Eye (tissue), 1 donor: ENCODE measurements at regions not wholly inside any gene's neighbourhood (a gene's known extent, or its start where the extent isn't known, plus 50 kb on each side); places are given as distances from the start of the nearest gene placed in this dataset.

Experiments used
- DNase-seq: peaks from one replicate; pipeline ENCODE4 v3.0.0-alpha.2; 2015

DNA sequence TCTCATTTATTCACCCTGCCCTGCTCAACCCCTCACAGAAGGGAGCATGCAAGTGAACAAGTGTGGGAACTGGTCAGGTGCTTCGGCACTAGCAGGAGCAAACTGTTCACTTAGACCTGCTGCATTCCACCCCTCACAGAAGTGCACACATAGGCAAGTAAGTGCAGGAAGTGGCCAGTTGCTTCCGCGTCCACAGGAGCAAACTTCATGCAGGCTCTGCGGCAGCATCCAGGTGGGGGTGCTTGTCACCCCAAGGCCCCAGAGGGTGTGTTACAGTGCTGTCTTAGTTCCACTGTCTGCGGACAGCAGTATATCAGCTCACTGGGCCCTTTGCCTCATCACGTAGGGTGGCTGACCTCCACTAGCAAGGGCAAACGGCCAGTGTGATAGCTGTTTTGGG, 167.3 kb upstream of the AVPR1A start:
- no peak for DNase-seq

DNA sequence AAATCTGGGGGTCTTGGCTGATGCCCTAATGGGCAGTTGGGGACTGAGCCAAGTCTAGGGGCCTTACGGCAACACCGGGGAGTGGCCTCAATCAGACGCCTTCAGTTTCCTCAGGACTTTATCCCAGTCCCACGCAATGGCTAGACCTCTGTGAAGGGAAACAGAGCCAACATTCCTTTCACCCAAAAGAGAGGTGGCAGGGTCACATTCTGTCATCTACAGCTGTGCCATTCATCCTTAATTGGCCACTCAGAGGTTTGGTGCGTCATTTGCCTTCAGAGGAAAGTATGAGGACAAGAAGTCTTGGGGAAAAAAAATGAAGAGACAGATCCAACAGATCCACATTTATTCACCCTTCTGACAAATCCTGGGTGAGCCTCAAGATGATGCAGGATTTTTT, 166.9 kb upstream of the AVPR1A start:
- no peak for DNase-seq

DNA sequence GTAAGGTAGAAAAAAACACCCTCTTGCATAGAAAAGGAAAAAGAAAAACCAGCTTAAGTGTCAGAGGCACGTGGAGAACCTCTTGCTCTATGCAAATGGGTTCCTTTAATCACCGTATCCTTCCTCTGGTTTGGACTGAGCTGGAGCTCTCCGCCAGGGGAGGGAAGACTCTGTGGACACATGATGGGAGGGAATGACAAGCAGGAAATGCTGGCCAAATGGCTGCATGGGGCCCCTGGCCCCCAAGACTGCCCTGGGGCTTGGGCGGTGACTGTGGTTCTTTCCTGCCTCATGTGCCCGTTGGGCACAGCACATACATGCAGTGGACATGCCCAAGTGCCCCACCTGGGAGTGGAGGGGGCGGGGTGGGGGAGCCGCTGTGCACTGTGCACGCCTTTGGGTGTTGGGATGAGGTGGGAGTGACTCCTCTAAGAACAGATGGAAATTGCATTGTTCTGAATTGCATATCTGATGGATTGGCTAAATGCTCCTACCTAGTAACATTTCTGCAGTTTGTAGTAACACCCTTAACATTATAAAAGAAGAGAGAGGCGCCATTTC, 166.4 kb upstream of the AVPR1A start:
- no peak for DNase-seq

DNA sequence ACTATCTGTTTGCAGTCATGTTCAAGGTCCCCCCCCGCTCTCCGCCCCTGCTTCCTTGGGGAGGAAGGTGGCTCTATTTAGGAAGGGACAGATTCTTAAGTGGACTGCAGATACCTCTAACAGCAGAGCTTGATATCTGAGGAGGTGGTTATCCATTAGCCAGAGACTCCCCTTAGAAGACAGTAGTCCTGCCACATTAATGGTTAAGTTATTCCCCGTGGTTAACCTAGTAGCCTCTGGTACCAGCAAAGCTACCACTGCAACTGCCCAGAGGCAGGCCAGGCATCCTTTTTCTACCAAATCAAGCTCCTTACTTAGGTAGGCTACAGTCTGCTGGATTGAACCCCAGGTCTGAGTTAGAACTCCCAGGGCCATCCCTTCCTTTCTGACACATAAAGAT, 162.1 kb upstream of the AVPR1A start:
- DNase-seq: no peak

DNA sequence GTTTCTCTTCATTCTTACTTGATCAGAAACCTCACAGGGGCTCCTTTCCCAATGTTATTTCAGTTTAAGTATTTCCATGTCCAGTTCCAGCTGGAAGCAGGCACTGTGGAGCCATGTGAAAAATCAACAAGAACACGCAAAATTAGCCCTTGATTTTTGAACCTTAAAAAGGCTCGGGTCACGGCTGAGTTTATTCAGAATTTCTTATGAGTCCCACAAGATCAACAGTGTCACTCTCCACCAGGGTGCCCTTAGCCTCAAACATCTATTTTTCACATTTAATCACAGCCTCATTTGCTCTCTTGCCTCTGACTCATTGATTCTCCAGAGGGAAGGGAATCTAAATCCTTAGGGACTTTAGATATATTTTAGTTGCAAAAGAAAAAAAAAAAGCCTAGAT, 157.7 kb upstream of the AVPR1A start:
- peak; percentile 9 for DNase-seq

DNA sequence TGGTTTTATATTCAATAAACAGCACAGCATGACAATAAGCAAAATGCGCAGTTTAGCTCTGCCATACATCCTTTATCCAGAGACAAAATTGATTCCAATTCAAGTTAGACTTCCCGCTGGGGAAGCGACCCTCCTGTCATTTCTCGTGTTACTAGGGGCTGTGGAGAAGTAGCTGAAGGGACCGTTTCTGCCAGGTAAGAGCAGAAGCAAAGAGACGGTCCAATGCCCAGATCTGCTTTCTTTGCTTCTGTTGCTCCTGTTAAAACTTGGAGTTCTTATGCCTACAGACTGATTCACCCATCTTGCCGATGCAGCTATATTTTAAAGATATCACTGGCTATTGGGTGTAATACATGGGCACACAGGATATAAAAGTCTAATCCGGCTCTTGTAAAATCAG, 156.8 kb upstream of the AVPR1A start:
- no peak for DNase-seq

DNA sequence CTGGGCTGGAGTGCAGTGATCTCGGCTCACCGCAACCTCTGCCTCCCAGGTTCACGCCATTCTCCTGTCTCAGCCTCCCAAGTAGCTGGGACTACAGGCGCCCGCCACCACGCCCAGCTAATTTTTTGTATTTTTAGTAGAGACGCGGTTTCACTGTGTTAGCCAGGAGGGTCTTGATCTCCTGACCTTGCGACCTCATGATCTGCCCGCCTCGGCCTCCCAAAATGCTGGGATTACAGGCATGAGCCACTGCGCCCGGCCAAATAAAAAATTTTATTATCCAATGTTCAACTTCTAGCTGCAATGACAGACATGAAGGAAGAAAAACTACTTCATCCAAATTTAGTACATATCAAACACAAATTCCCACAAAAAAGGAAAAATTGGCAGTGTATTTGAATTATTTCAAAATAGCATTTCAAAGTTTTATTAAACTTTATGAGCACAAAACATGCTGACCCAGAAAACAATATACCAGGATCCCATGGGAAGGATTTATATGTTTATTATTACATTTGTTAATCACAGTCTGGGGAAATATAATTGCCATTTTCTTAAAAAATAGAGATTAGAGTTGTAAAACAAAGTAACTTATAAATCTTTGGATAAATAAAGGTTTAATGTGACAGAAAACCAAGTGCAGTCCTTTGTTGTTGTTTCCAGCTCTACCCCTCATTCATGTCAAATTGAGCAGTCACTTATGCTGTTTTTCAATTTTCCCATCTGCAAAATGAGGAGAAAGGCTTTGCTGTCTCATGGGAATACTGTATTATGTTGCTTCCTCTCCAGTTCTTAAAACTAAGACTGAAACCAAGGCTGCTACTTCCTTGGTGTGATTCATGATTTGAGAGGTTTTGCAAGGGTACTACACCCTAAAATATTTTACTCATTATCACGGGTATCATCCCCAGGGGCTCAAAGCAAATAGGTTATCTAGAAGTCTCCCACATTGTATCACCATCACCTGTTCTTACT, 155.2 kb upstream of the AVPR1A start:
- no peak for DNase-seq

DNA sequence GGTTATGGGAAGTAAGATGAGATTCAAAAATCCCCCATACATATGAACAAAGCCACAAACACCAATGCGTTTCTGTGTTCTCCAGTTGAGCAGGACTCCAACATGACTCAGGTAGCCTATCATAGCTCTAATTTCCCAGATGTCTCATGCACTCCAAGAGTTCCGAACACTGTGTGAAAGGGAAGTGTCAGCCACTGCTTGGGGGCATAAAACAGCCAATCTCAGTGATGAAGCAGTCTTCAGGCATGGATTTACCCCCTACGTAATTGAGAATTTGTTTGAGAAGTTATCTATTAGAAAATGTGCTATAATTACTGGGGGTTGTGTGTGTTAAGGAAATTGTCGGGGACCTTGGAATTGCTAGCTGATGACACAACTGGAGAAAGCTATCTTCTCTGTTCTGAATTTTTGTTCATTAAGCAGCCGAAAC, 153.9 kb upstream of the AVPR1A start:
- no peak for DNase-seq

DNA sequence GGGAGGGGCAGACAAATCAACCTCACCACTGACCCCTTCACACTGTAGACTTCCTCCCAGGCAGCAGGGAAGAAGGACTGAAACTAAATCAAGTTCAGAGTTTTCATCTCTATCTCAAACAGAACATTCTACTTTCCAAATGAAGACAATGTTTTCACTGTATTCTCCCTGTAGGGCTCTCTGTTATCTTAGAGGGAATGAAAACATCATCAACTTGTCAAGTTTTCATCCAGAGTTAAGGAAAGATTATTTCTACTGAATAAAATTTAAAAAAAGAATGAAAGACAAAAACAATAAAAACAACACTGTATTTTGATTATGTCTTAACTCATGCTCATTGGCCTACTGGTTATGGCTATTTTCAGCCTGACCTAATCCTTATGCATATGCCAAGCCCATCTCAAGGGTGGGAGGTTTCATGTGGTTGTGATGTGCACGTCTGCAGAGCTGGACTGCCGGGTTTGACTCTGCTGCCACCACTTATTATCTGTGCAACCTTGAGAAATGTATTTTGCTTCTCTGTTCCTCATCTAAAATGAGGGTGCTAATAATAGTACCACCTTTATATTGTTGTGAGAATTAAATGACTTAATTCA, 152.0 kb upstream of the AVPR1A start:
- no peak for DNase-seq

DNA sequence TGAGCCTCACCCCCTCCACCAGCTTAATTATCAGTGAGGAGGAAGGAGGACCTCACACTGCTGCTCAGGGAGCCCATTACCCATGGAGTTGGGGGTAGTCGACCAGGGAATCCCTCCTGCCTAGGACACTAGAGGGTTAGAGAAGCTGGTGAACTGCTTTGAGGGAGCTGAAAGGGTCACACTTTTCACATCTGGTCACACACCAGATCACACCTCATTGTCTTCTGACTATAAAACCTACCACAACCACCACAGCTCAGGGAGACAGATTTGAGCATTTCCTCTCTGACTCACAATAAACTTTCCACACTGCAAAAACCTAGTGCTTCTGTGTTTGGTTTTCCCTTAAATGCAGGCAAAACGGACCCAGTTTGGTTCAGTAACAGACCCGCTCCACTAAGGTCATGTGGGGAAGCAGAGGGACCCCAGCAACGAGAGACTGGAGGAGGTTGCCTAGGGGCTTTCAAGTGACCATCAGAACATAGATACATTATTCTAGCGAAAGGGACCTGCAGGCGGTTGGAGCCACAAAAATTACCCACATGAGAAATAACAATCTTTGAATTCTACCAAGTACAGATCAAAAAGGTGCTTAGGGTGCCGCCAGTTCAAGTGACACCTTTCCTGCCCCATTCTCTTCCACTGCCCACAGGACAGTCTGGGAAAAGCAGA, 151.4 kb upstream of the AVPR1A start:
- DNase-seq: no peak

DNA sequence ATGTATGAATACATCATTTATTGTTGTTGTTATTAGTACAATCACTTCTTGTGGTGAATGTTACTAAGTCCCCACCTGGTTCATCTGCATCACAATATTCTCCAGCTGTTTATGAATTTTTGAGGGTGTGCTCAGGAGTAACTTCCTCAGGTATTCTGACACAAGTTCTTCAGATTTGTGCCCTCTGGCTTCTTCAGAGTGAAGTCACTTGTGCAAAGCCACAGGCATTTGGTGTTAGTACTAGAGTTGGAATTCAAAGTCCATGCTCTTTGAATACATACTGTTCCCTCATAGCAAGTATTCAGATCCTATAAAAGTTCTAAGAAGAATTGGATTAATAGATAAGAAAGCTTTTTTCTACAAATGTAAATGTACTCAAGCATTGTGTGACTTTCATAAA, 150.3 kb upstream of the AVPR1A start:
- DNase-seq: no peak

DNA sequence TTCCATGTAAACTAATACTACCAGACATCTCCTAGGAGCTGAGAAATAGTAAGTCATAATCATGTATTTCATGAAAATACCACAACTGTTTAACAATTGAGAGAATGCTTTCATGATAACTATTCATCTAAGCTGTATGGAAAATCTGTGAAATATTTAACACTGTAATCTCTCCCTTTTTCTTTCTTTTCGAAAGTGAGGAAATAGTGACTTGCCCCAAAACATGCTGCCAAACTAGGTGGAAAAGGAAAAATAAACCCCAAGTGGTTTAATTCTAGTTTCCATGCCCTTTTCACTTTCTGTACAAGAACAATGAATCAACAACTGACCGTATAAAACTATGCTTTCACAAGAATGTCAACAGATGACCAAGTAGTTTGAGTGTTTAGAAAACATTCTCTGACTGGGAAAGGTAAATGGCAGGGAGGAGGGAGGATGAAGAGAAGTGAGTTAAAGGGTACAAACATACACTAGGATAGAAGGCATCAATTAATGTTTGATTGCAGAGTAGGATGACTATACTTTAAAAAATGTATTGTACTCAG, 147.5 kb upstream of the AVPR1A start:
- no peak for DNase-seq

DNA sequence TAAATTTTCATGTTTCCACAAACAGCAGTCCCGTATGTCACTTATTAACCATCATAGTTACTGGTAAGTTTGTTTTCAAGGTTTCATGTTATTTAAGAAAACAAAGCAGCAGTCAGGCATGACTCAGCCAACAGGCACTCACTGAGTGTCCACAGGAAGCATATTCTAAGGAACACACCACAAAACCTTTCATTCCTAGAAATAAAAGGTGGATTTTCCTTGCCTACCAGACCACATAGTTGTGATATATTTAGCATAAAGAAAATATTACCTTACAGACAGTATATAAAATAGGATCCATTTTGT, 143.3 kb upstream of the AVPR1A start:
- DNase-seq: no peak

DNA sequence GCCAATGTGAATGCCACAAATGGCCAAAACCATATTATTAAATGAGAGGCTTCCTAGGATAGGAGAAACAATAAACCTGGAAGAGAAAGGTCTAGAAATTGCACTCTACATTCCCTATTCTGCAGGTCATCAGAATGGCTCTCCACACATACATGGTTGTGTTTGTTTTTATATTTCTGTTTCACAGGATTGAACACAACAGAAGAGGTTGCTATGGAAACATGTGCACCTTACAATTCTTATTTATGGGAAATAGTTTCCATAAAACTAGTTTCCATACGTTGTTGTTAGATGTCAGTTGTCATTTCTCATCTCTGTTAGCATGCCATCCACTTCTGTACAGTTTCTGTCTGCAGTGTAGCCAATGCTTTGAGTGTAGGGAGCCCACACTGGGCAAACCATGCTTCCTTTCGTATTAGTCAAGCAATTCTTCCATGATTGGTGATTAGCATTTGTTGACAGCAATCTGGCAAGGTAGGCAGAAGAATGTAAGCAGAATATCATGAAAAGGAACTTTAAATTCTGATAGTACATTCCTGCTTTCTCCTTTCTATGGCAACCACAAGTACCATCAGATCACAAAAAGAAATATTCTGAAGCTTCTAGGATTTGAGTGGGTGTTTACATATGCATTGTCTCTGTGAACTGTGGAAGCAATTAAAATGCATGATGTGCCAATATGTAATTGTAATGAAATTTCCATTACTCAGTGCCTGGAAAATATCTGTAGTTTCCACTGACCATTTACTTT, 141.6 kb upstream of the AVPR1A start:
- peak; percentile 41 for DNase-seq

DNA sequence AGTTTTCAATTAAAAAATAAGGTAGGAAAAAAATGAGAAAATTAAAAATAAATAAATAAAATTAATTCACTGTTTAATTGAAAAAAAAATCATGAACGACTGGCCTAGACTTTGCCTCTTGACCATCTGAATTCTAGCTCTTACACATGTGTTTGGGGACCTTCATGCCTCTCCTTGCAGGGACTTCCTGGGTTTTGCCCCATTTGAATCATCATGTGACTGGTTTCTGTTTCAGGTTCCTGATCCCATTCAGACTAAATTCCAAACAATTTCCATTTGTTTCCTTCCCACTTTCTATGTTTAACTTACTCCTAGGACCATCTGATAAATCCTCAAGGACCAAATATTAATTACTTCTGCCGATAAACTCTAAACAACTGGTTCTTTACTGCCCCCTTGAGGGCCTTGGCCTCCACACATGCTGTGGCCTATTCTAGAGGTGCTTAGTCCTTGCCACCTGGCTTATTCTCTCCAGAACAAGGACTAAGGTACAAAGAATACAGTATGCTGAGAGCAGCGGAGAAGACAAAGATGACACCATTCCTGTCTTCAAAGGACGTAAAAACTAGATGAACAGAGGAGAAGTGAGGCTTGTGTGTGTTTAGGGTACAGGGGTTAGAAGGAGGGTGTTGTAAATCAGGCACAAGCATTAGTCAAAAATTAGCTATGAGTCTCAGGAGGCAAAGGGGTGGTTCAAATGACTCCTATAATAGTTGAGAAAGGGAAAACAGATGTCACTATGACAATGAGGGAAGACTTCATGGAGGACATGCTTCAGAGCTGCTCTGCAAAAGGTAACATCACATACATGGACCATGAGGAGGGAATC, 125.8 kb upstream of the AVPR1A start:
- peak; percentile 47 for DNase-seq

DNA sequence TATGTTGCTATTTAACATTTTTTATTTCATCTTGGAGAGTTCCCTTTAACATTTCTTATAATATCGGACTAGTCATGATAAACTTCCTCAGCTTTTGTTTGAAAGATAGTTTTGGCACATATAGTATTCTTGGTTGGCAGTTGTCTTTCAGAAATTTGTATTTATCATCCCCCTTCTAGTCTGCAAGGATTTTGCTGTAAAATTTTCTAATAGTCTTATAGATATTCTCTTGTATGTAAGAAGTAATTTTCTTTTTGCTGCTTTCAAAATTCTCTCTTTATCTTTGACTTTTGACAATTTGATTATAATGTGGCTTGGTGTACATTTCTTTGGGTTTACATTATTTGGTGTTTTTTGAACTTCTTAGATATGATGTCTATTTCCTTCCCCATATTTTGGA, 116.0 kb upstream of the AVPR1A start:
- DNase-seq: no peak

DNA sequence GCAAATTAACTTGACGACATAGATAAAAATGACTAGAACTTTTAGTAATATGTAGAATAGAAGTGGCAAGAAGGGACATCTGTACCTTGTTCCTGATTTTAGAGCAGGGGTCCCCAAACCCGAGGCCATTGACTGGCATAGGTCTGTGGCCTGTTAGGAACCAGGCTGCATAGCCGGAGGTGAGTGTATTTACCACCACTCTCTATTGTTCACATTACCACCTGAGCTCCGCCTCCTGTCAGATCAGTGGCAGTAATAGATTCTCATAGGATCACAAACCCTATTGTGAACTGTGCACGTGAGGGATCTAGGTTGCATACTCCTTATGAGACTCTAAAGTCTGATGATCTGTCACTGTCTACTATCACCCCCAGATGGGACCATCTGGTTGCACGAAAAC, 113.6 kb upstream of the AVPR1A start:
- DNase-seq: no peak

DNA sequence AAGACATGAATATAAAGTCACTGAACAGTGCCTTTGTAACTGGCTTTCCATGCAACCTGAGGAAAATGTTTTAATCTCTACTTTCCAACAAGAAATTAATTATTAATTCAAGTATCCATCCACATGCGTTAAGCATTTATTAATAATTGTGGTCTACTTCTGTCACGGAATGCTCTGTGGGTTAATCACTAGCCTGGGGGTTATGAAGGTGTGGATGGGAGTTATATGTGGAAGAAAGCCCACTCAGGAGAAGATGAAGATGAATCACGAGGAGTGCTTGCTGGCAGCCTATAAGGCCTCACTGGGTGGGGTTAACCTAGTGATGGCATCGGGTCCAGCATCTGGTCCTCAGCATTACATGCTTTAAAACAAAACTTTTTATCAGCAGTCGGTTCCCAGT, 99.5 kb upstream of the AVPR1A start:
- DNase-seq: no peak

DNA sequence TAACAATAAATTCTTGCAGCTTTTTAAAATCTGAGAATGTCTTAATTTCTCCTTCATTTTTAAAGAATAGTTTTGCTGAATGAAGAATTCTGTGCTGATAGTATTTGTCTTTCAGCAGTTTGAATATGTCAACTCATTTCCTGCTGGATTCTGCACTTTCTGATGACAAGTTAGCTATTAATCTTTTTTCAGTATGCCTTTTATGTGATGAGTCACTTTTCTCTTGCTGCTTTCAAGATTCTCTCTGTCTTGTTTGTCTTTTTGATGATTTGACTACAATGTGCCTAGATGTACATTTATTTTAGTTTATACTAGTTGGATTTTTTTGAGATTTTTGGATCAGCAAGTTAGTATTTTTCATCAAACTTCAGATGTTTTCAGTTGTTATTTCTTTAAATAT, 87.9 kb upstream of the AVPR1A start:
- DNase-seq: no peak

DNA sequence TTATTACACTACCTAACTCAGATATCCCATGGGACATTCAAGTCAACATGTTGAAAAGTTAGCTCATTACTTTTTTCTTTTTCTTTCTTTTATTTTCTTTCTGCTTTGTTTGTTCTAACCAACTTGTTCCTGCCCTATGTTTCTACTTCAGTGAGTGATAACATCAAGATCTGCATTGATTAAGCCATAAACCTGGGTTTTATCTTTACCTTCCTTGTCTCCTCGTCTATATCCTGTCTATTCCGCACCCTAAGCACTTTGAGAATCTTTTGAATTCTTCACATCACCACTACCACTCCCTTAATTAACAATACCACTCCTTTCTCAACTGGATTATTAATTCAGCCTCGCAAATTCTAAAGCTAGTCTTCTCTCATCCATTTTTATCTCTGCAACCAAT, 81.9 kb upstream of the AVPR1A start:
- DNase-seq: no peak

DNA sequence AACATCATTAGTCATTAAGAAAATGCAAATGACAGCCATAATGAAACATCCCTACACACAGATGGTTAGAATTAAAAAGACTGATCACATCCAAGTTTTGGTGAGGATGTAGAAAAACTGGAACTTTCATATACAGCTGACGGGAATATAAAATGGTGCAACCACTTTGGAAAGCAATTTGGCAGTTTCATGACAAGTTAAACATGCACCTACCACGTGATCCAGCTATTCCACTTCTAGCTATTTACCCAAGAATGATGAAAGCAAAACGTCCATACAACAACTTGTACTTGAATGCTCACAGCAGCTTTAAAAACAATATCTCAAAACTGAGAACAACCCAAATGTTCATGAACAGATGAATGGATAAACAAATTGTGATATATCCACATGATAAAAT, 77.9 kb upstream of the AVPR1A start:
- DNase-seq: no peak
